ENCODE measurements at regions not wholly inside any gene's neighbourhood (a gene's known extent, or its start where the extent isn't known, plus 50 kb on each side); places are given as distances from the start of the nearest gene placed in this dataset.
"Not testable (repeated sequence)": the region's sequence is repeated elsewhere in the genome, so short reads cannot be mapped to it uniquely, and the experiment has no call there.

DNA sequence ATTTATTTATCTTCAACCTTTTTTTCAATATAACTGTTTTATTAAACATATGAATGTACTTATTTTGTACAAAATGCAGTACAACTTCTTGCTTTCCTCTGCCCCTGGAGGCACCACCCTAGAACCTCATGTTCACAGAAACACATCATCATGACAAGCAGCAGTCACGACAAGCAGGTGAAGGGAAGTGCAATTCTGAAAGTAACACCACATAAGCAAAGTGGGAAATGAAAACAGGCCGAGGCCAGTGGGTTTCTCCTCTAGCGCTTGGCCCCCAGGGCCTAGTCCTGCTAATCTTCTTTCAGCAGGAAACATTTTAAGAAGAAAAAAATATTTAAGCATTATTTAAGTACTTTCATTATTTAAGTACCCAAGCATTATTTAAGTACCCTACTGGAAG is 598.1 kb downstream of the SH2D4B start:
- no peak for DNase-seq

GRCh38 chr10:81136261-81136660 is 598.6 kb downstream of the SH2D4B start:
- no peak for DNase-seq

GRCh38 chr10:81145975-81146374 is 608.3 kb downstream of the SH2D4B start:
- DNase-seq = no peak

DNA sequence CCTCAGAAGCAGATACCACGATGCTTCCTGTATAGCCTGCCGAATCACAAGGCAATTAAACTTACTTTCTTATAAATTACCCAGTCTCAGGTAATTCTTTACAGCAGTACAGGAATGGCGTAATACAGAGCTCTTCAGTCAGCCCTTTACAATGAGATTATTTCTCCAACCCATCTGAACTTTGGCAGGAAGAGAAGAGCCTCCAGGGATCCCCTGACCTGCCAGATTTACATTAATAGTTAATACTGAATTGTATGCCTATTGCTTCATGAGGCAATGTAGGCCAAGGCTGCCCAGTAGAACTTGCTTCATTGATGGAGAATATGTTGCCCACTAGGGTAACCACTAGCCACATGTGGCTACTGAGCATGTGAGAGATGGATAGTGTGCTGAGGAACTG is 608.7 kb downstream of the SH2D4B start:
- DNase-seq = no peak

DNA sequence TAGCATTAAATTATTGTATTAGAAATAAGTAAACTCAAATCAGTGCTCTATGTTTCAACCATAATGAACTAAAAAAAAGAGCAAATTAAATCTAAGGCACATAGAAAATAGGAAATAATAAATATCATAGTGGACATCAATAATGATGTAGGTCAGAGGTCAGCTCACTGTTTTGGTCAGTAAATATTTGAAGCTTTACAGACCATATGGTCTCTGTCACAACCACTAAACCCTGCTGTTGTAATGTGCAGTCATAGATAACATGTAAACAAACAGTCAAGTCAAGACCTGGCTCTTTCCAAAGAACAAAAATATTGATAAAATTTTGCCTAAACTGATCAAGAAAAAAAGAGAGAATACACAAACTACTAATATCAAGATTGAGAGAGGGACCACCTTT is 615.0 kb downstream of the SH2D4B start:
- no peak for DNase-seq

DNA sequence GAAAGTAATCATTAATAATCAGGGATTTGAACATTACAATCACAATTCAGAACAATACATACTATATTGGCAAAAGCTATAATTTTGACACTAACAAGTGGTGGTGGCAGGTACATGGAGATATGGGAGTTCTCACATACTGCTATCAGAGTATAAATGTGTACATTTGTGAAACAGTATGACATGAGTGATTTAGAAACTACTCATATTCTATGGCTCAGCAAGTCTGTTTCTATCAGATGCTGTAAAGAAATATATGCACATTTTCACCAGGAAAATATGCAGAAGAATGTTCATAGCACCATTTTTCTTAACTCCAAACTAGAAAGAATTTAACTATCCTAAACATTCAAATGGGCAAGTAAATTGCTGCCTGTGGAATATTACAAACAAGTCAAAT is 620.0 kb downstream of the SH2D4B start:
- DNase-seq = no peak

- no peak for DNase-seq
Measured at GRCh38 chr10:81177651-81178244, 640.0 kb downstream of the SH2D4B start.

DNA sequence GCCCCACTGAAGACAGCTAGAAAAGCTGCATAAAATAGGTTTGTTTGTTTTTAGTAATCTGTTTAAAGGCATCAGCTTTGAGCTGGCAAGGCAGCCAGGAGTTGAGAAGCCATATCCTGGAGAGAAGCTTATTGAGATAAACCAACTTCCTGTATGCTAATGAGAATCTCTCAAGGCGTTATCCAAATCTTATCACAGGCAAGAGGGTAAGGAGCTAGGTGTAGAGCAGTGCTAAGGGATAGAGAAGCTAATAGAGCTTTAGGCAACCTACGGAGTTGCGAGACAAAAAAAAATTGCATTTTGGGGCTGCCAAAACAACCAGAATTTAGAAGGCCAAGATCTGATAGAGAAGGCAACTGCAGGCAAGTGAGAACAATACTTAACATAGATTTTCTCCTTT is 641.6 kb downstream of the SH2D4B start:
- DNase-seq = no peak

DNA sequence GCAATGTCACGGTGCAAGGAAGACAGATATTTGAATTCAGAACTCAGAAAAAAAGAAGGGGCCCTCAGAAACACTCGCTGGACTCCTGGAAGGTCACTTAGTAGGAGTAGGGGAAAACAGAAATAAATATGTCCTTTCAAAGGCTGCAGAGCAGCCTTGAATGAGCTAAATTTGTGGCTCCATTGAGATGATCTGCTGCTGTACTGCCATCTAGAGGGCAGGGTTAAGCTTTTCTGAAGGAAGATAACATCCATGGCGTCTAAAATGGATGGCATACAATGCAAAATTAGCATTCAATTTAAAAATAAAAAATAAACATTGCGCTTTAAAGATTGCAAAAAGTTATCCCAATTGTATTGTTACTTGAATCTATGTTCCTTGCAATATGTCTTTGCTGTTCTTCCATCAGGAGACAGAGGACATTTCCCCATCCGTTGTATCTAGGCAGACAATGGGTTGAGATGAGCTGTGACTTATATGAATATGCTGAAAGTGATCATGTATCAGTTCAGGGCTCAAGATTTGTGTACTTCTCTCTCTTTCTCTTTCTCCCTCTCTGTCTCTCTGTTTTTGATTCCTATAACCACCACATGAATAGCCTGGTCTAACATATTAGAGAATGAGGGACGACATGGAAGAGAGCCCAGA is 642.2 kb downstream of the SH2D4B start:
- no peak for DNase-seq

GRCh38 chr10:81182296-81182695 is 644.6 kb downstream of the SH2D4B start:
- DNase-seq = no peak

DNA sequence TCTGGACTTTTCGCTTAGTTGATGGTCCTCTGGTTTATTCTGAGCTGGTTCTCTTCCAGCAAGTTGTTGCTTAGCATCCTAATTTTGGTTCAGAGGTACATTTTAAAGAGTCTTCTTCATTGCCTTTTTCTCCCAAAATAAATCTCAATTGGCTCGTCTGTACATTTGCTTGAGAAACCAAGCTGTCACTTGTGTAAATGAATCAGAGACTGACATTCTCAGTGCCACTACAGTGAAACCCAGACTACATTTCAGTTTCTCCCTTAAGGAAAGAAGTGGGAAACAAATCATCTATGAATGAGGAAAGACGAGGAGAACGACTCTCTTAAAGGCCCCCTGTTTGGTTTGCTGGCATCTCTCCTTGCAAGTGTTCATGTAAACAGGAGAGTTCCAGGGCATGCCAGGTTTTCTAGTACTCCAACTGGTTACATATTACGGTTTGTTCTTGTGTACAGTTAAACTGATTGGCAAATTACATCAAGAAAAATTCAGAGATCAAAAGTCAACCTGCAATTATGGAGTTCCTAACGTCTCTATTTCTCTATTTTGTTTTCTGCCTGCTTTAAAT is 654.6 kb downstream of the SH2D4B start:
- no peak for DNase-seq

DNA sequence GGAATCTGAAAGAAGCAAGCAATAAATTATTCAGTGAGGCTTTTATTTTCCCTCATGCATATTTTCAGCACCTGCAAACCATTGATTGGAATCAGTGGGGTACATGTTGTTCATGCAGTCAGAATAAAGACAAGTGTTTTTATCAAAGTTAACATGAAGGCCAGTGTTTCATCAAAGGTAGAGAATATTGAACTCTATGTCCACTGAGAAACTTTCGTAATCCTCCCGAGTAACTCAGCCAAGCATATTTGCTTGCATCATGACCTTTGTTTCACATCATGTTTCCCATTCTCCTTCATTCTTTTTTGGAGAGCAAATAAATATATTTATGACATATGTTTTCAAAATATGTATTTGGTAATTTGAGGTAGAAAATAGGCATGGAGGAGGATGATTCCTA is 663.1 kb downstream of the SH2D4B start:
- no peak for DNase-seq

GRCh38 chr10:81207359-81207758 is 667.6 kb upstream of the NRG3 start:
- not testable (repeated sequence) for DNase-seq

DNA sequence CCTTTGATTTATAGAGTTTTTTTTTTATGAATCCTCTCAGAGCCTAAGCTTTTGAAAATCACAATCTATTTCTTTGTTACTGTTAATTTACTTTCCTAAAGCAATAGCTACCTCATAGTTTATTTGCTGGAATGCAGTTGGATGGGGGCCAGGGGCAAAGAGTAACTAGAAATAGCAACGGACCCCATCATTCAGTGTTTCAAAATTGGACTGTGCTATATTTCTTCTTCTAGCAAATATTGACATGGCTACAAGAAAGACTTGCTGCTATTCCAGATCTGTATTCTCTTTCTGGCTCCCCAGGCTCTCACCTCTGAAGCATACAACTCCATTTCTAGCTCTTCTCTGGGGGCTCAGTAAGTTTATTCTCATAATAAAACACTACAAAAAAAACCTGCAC is 661.6 kb upstream of the NRG3 start:
- no peak for DNase-seq

DNA sequence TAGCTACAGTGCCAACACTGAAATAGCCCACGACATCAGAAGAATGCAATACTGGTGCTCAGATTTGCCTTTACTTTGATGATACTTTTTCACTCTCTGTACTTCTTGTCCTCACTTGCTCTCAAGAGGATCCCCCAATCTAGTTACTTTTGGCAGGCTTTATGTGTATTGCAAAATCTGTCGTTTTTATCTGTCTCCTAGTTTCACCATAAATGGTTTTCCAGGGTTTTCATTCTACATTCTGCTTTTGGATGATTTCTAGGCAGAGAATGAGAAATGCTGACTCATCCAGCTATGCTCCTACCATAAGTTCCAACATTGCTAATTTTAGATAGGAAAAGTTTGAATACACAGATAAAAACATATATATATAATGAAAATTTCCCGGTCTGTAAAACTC is 659.5 kb upstream of the NRG3 start:
- no peak for DNase-seq

GRCh38 chr10:81216949-81217348 is 658.0 kb upstream of the NRG3 start:
- no peak for DNase-seq

GRCh38 chr10:81218307-81218706 is 656.7 kb upstream of the NRG3 start:
- no peak for DNase-seq

GRCh38 chr10:81219758-81220157 is 655.2 kb upstream of the NRG3 start:
- DNase-seq = no peak

DNA sequence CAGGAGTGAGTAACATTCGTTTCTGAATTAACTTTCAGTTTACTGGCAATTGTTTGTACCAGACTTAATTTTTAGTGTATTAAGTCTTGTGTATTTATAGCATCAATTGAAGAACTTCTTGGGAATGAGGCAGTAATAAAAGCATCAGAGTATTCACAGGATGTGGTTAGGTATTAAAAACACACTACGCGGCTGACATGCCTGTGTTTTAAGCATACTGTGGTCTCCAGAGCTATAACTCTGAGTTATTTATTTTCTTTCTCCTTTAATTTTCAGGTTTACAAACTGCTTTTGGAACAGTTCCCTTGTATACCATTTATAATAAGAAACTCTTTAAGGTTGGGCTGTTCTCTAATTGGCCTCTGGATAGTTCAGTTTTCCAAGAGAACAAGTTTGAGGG is 626.1 kb upstream of the NRG3 start:
- no peak for DNase-seq

GRCh38 chr10:81251457-81252115 is 623.4 kb upstream of the NRG3 start:
- no peak for DNase-seq

DNA sequence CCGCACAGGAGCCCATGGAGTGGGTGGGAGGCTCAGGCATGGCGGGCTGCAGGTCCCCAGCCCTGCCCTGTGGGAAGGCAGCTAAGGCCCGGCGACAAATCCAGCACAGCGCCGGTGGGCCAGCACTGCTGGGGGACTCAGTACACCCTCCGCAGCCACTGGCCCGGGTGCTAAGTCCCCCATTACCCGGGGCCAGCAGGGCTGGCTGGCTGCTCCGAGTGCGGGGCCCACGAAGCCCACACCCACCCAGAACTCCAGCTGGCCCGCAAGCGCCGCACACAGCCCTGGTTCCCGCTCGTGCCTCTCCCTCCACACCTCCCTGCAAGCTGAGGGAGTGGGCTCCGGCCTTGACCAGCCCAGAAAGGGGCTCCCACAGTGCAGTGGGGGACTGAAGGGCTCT is 610.0 kb upstream of the NRG3 start:
- not testable (repeated sequence) for DNase-seq

GRCh38 chr10:81270051-81270450 is 604.9 kb upstream of the NRG3 start:
- no peak for DNase-seq

DNA sequence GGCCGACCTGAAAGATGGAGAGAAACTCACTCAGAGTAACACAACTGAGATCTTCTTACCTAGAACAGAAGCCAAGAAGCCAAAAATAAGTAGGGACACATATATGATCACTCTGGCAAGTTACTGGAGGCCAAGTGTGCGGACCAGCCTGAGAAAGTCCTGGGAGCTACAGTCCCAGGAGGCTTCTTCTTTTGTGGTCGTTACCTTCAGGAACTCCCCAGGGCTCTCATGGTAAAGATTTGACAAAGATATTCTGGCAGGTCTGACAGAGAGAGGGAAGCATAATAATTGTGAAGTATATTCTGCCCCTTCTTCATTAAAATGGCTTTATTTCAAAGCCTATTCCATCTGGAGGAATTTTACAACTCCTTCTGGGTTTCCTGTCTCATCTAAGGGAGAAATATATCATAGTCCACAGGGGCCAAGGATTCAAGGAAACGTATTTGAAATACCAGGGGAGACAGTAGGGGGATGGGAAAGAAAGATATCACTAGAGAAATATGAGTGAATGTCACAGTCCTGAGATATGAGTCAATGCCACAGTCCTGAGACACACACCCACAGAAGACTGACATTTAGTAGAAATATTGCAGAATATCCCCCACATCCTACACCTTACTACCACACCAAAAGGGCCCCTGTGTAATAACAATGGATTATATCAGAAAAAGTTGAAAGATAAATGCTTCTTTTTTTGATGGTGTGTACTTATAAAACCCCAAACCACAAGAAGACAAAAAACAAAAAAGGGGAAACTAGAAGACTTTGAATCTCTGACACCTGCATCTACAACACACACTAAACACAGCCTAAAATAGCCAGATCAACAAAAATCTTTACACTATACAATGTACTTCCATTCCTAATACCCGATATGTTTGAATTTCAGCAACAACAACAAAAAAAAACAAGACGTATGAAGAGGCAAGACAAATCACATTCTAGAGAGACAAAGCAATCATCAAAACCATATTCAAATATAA is 594.2 kb upstream of the NRG3 start:
- no peak for DNase-seq
